ENCODE measurements at regions not wholly inside any gene's neighbourhood (a gene's known extent, or its start where the extent isn't known, plus 50 kb on each side); places are given as distances from the start of the nearest gene placed in this dataset.

- TF ChIP-seq MITF (IDR thresholded peaks at IDR 0.05) = no peak
- TF ChIP-seq MAFK (IDR thresholded peaks at IDR 0.05; ENCODE audit: low read length) = no peak
- TF ChIP-seq E2F4 (CRISPR knock-in tag; IDR thresholded peaks at IDR 0.05; ENCODE audit: low read depth) = no peak
These were observed 392.2 kb upstream of the ROBO1 start for GRCh38 chr3:80159990-80160506.

All from K562 (cell line).